ENCODE measurements at regions not wholly inside any gene's neighbourhood (a gene's known extent, or its start where the extent isn't known, plus 50 kb on each side); places are given as distances from the start of the nearest gene placed in this dataset.

DNA sequence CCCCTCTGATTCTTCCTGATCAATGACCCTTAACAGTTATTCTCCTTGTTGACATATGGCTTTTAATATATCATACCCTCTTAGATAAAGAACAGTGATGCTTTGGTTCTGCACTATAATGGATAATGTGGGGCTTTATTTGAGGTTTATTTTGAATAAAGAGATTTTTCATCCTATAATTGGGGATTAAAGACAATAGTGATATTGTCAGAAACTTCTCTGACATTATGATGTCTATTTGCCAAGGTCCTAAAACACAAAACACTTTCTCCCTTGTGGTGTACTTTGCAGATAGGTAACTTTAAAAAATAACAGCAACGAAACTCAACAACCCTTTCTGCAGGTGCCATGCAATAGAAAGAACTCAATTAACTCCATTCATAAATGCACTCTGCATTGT, 243.6 kb upstream of the RHOBTB1 start:
- DNase-seq (ENCODE audit: low spot score) = no peak

DNA sequence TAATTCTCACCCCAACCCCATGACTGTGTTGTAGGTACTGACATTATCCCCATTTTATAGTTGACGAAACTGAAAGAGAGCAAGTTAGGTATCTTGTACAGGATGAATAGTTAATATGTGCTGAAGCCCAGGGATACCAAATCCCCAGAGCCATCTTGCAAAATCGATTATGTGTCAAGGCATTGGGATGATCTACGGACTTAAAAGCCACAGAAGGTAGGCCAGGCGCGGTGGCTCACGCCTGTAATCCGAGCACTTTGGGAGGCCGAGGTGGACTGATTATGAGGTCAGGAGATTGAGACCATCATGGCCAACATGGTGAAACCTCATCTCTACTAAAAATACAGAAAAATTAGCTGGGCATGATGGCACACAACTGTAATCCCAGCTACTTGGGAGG, 242.4 kb upstream of the RHOBTB1 start:
- DNase-seq (ENCODE audit: low spot score) = no peak

DNA sequence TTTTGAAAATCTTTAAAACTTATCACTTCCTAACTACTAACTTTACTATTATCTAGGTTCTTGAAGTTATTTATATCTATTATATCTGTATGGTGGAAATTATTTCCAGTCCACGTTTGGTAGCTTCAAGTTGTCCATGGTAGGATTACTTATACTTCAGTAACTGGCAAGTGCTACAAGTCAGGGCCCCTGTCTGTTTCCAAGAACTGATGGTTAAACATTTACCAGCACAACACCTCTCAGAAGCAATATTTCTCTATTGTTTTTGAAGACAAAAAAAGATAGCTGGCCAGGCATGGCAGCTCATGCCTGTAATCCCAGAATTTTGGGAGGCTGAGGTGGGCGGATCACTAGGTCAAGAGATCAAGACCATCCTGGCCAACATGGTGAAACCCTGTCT, 240.4 kb upstream of the RHOBTB1 start:
- no peak for DNase-seq (ENCODE audit: low spot score)

DNA sequence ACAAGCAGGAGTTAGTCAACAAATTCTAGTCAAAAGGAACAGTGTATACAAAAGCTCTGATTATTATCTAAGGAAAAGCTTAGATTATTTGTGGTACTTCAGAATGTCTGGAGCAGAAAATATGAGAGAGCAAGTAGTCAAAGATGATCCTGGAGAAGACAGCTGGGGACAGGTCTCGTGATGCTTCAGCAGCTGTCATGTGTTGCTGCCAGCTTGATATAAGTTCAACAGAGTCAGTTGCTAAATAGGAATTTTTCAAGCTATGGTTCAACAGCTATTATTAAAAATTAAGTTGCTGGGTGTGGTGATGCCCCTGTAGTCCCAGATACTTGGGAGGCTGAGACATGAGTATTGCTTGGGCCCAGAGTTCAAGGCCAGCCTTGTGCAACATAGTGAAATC, 240.0 kb upstream of the RHOBTB1 start:
- no peak for DNase-seq (ENCODE audit: low spot score)

DNA sequence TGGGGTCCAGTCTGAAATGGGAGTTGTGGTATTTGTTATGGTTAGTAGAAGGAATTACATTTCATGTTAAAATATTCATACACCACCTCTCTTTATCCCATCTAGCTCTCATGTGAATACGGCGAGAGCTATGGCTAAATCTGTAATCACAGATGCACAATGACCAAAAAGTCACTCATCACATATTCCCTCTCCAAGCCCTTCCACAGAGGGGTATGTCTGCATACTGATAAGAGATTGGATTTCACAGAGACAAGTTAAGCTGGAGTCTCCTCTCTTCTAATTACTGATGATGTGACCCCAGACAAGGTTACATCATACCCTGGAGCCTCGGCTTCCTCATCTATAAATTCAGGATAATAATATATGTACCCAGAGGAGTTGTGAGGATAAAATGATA, 237.8 kb upstream of the RHOBTB1 start:
- no peak for DNase-seq (ENCODE audit: low spot score)

DNA sequence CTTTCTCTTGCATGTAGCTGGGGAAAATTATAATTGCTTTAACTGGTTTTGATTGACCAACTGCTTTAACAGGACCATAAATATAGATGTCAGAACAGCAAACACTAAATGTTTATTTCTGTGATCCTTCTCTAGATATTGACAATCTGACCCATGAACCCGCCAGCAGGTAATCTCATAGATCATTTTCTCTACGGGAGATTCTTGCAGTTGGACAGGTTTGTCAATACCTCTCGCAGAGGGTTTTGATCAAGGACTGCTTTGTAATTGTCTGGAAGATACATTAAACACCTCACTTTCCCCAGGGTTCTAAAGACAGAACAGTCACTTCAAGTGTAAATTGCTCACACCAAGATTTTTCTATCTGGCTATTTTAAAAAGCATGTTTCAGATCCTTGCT, 235.8 kb upstream of the RHOBTB1 start:
- DNase-seq (ENCODE audit: low spot score) = no peak

DNA sequence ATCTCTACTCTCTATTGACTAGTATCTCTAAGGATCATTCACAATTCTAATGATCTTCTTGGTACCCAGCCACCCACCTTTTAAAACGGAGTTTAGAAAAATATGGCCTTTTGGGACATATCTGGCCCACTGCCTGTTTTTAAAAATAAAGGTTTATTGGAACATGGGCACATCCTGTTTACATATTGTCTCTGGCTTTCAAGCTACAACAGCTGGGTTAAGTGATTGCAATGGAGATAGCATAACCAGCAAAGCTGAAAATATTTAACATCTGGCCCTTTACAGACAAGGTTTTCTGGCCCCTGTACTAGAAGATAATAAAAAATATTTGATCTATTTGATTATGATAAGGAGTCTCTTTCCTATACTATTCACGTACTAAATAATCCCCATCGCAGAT, 232.4 kb upstream of the RHOBTB1 start:
- DNase-seq (ENCODE audit: low spot score) = no peak

DNA sequence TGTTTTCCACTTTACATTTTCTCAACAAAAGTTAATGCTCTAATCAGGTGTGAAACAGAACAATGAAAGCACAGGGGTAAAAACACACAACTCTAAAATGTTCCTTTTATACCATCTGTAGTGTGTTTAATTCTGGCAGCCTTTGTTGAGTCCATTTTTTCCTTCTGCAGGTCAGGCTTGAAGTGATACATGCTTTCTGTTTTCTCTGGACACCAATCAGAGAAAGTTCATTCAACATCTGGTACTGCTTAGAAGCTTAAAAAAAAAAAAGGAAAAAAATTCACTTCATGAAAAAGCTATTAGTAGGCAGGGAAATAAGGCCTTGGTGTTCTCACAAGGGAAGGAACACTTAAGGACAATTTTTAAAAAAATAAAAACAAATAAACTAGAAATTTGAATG, 231.3 kb upstream of the RHOBTB1 start:
- DNase-seq (ENCODE audit: low spot score) = peak; percentile 61

DNA sequence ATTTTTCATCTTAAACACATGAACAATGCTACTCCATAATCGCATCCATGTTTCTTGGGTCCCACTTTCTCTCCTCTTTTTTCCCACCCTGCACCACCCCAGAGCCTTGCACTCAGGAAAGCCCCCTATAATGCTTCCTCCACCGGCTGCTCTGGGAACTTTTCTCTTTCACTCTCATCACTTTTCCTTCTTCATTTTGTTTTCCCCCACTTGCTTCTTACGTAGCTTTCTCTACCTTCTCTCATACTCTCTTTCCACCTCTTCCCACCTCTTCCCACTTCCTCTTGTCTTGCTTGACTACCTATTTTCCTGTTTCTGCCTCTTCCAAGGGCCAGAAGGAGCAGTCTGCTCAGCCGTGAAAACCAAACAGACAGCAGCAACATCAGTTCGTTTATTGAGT, 229.5 kb upstream of the RHOBTB1 start:
- DNase-seq (ENCODE audit: low spot score) = no peak

DNA sequence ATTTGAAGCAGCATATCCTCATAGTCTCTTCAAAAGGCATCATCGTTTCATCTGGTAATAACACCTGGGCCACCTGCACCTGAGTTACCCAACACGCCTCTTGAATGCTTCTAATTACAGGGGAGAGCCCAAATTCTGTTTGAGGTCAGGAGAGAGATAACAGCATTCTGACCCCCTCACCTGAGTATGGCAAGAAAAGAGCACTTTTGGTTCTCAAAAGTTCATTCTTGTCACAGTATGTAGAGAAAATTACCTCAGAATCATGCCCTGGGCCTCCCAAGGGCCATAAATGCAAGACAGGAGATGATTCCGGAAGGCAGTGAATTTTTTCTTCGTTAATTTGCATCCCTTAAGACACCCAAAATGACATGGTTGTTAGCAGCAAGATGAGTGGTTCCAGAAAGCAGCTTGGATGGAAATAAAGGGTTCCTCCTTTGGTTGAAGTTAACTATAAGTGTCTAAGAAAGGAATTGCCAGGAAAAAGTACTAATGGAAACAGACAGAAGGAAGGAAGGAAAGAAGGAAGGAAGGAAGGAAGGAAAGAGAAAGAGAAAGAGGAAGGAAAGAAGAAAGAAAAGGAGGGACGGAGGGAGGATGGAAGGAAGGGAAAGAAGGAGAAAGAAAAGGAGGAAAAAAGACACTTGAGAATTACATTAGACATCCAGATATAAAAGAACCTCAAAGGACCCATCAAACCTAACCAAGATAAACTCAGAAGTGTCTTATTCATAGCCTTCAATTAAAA, 228.4 kb upstream of the RHOBTB1 start:
- no peak for DNase-seq (ENCODE audit: low spot score)

DNA sequence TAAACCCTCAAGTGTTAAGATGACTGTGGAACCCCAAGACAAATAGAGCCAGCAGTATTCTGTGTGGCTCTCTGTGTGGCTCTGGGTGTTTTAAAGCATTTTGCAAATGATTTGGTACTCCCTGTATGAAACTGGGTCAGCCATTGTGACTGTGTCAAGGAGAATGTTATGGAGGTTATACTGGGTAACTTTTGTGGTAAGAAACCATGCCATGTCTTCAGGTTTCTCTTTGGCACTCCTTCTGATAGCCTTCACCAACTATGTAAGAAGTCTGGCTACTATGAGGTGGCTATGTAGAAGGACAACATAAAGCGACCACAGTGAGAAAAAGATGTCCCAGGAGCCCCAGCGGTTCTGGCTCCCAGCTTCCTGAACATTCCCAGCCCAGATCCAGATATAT, 226.6 kb upstream of the RHOBTB1 start:
- no peak for DNase-seq (ENCODE audit: low spot score)

DNA sequence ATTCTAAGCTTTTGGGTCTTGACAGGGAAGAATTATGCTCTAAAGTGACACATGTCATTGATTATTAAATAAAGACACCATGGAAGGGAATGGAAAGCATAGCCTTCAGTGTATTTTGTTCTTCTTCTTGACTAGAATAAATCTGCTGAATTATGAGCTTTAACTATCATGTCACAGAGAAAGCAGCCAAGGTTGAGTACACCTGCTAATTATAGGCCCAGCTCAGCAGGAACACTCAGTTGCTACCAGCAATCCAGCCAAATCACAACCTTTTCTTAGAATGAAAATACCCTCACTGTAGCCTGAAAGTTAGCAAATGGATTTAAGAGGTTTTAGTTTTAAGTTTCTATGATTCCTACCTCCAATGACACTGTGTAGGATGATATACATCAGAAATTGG, 225.3 kb upstream of the RHOBTB1 start:
- no peak for DNase-seq (ENCODE audit: low spot score)

DNA sequence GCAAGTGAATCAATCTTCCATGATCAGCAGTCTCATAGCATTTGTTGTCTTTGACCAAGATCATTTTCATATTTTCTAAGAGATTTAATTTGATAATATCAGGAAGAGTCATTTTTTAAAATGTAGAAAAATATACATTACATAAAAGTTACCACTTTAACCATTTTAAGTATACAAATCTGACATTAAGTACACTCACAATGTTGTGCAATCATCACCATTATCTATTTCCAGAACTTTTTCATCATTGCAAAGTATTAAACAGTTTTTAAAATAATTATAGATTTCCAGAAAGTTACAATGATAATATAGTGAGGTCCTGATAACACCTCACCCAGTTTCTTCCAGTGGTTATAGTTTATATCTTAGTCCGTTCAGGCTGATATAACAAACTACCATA, 222.5 kb upstream of the RHOBTB1 start:
- DNase-seq (ENCODE audit: low spot score) = no peak

DNA sequence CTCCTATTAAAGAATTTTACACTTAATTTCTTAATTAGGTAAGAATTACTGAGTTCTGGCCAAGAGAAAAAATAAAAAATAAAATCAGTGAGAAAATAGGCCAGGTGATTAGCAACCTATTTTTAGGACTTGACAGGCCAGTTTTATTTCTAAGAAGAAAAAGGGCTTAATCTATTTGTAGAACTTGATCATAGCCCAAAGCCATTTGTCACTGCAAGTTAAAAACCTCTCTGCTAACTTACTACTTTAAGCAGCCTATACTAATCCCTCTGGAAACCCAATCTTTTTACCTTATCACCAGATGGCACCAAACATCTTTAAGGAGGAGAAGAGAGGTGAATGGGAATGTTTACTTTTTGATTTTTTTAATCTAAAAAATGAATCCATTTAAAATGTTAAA, 222.1 kb upstream of the RHOBTB1 start:
- DNase-seq (ENCODE audit: low spot score) = no peak

DNA sequence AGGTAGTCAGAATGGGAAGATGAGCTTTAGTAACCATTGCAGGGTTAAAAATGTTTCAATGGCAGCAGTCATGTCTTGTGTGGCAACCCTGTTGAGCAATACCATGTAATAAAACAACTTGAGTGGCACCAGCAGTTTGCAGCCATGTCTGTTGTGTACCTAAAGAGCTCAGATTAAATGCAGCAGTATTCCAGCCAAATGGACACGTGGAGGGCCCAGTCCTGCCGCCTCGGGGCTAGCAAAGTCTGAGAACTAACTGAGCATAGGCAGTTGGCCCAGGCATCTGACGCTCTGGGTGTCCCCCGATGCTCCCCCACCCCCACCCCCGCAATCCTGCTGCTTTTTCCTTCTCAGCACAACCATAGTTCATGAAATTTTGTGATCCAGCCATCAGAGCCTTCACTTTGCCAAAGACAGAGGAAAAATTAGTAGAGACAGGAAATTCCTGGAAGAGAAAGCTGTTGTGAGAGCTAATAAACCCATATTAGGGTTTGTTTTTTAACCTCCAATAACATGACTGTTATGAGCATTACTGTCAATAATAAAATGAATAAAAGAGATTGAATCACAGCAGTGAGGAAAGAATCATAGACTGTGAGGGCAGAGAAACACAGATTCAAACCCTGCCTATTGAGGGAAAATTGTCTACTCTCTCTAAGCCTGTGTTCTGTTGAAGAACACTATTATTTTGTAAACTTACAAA, 220.6 kb upstream of the RHOBTB1 start:
- peak; percentile 23 for DNase-seq (ENCODE audit: low spot score)

DNA sequence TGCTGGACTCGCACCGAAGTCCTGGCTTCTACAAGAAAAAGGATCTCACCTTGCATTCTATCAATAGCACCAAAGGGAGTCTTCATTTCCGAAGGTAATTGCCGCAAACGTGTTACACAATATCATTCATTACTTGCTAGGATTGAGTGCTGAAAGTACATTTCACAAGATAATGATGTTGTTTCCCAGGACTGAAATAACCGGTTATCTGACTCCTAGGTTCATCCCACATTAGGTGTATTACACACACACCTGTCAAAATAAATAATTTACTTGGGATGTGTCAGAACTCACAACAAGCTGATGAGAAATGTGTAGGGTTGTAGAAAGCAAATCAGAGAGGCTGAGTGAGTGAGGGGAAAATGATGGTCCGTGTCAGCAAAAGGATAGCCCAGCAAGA, 219.4 kb upstream of the RHOBTB1 start:
- no peak for DNase-seq (ENCODE audit: low spot score)

DNA sequence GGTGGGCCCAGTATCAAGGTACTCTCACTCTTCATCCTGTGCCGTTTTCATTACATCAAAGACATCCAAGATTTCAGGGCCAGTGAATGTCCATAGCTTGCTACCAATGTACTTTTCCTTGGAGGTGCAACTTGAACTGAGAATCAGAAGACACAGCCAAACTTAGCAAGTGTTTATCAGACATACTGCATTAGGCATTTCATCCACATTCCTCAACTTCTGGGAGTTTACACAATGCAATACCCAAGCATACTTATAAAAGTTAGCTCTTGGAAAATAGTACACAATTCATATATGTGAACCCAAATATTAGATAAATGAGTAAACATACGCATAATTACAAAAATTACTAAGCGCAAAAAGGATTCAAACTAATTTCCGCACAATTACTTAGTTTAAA, 216.3 kb upstream of the RHOBTB1 start:
- no peak for DNase-seq (ENCODE audit: low spot score)

DNA sequence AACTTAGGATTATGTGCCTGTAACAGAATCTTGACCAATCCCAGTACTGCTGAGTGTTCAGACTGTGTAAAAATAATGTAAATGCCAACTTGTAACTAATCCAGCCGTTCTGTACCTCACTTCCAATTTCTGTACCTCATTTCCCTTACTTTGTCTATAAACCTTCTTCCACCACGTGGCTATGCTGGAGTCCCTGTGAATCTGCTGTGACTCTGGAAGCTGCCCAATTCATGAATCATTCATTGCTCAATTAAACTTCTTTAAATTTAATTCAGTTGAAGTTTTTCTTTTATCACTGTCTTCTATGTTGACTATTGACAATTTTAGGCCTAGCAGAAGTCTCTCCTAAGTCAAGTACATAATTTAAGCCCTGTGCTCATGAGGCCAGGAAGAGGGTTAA, 215.3 kb upstream of the RHOBTB1 start:
- DNase-seq (ENCODE audit: low spot score) = no peak

DNA sequence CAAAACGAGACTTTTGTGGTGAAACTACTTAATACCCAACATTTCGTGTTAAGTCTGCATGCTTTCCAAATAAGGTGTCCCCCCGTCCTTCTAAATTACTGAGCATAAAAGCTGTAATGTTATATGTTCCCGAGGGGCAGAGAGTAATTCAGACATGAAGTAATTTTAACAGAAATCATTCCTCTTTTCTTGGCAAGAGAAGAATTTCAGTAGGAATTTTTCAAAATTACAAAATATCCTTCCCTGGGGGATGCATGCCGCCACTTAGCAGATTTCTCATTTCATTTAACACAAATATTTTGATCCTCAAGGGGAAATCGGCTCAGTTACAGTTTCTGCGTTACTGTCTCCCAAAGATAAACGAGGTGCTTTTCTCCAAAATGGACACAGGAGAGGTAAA, 213.2 kb upstream of the RHOBTB1 start:
- peak; percentile 24 for DNase-seq (ENCODE audit: low spot score)

DNA sequence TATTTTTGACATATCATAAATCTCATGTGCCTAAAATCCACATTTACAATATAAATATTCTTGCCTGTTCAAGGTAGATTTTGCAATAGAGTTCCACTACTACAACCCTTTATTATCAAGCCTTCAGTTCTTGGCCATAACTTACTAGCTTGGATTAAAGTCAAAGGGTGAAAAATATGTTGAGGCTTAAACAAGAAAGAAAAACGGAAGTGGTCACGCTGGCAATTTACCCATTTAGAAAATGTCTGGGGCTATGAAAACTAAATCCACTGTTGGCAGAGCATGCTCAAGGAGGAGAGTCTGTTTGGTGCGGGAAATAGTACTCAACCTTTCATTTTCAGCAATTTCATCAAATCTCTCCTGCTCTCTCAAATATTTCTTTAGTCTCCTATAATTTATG, 209.8 kb upstream of the RHOBTB1 start:
- no peak for DNase-seq (ENCODE audit: low spot score)

DNA sequence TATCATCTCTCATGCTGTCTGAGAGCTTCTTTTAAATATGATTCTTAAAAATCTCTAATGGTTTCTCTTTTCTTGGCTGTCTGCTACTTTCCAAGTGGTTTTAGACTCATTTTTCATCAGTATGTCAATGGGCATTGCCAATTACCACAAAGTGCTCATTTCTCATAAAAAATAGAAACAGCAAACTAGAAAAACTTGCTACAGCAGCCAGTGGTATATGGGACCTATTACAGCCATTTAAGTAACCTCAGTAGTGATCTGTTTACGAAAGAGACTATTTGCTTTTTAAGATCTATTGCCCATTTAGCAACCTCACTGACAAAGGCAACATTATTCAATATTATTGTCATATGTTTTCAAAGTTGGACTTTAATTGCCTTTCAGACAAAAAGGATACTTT, 207.1 kb upstream of the RHOBTB1 start:
- no peak for DNase-seq (ENCODE audit: low spot score)

DNA sequence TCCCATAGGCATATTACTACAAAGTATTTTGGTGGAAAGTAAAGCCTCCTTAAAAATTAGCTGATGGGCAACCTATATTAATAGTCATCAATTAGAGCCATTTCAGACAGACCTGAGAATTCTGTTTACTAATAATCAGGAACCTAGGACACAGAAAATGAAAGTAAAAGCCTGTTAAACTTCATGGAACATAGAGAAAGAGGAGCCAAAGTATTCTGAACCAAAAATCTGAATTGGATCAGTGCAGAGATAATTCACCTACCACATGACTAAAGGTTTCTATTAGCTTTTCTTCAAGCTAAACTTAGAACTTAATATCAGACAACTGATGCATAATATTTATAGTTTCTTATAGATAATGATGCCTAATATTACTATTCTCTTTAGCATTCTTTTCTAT, 204.5 kb upstream of the RHOBTB1 start:
- DNase-seq (ENCODE audit: low spot score) = no peak

DNA sequence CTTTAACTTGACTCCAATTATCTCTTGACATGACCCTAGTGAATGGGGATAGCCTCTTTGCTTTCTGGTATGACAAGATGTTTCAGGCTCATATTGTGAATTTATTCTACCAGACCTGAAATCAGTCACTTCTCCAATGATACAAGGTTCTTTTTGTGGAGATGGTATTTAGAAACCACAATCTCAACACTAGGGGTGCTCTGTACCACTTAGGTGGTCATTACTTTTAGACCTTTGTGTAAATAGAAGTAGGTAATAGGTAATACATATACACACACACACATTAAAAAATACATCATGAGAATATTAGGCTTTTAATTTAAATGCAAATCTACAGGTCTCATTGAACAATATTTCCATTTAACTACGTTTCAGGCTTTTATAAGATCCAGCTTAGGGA, 199.0 kb upstream of the RHOBTB1 start:
- no peak for DNase-seq (ENCODE audit: low spot score)

DNA sequence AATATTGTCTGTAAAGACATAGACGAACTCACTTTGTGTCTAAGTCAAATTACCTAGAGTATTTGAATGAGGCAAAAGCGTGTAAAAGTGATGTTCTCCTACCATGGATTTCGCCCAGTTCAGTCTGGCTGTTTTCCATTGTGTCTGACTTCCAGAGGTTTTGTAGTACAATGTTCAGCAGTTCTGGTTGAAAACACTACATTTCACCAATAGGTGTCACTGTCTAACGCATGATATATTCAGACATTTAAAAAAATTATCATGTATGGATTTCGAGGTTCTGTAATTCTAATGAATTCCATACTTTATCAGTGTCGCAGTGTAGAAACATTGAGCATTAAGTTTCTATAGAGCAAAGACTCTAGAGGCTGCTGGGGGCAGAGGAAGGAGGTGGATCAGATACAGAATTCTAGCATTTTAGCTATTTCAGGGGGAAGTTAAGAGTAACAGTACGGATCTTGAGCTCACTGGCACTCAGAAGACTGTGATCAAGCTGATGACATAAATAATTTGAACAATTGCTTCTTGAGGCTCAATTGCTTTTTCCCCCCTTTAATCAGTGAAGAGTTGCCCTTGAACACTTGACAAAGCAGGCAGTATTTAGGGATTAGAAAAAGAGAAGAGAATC, 196.9 kb upstream of the RHOBTB1 start:
- peak; percentile 69 for DNase-seq (ENCODE audit: low spot score)

Data from GM03348 (cell line).